ENCODE measurements at regions not wholly inside any gene's neighbourhood (a gene's known extent, or its start where the extent isn't known, plus 50 kb on each side); places are given as distances from the start of the nearest gene placed in this dataset.
"Not testable (repeated sequence)": the region's sequence is repeated elsewhere in the genome, so short reads cannot be mapped to it uniquely, and the experiment has no call there.

GRCh38 chr14:101628975-101629374, 67.7 kb downstream of the DIO3 start:
- no peaks in the 10 kb centered on the region for H4K20me1 ChIP-seq (ENCODE audit: insufficient read depth, low read length)
- no peaks in the 10 kb centered on the region for H3K36me3 ChIP-seq (ENCODE audit: insufficient read depth, low read length)
- H3K9me3 ChIP-seq (ENCODE audit: insufficient read depth, low read length, severe bottlenecking), result no peaks in the 10 kb centered on the region
- DNase-seq, result no peak
- no peak for TF ChIP-seq EZH2 (IDR thresholded peaks at IDR 0.05; ENCODE audit: borderline replicate concordance, low read depth, low read length, severe bottlenecking)
- TF ChIP-seq CTCF (IDR thresholded peaks at IDR 0.05; ENCODE audit: borderline replicate concordance, extremely low read depth, low read length, poor library complexity, severe bottlenecking), result no peak
- peaks cover 13% of the 10 kb centered on the region for H3K4me1 ChIP-seq (ENCODE audit: insufficient read depth, low read length)
- H3K27ac ChIP-seq (ENCODE audit: low read length), result no peak overlapping the region
- no peak overlapping the region for H3K9ac ChIP-seq (ENCODE audit: low read depth, low read length)
- H3K4me2 ChIP-seq (ENCODE audit: insufficient read depth, low read length), result no peak overlapping the region
- no peak overlapping the region for H3K4me3 ChIP-seq (ENCODE audit: low read depth in 1 of 2, low read length in 2 of 2)
- H3K27me3 ChIP-seq (ENCODE audit: insufficient read depth, low read length, poor library complexity), result peaks cover 7% of the 10 kb centered on the region
- no peaks in the 10 kb centered on the region for H3K79me2 ChIP-seq (ENCODE audit: insufficient read depth, low read length)
- ATAC-seq (ENCODE audit: insufficient read depth, low read depth), result no peak
- H2AFZ ChIP-seq (ENCODE audit: low read depth, low read length), result no peak overlapping the region

GRCh38 chr14:101630056-101630965, 69.0 kb downstream of the DIO3 start:
- H3K79me2 ChIP-seq (ENCODE audit: insufficient read depth, low read length), result no peaks in the 10 kb centered on the region
- no peak for TF ChIP-seq EZH2 (IDR thresholded peaks at IDR 0.05; ENCODE audit: borderline replicate concordance, low read depth, low read length, severe bottlenecking)
- no peak for TF ChIP-seq CTCF (IDR thresholded peaks at IDR 0.05; ENCODE audit: borderline replicate concordance, extremely low read depth, low read length, poor library complexity, severe bottlenecking)
- H2AFZ ChIP-seq (ENCODE audit: low read depth, low read length), result no peak overlapping the region
- no peak for DNase-seq
- no peak overlapping the region for H3K4me3 ChIP-seq (ENCODE audit: low read depth in 1 of 2, low read length in 2 of 2)
- no peak overlapping the region for H3K4me2 ChIP-seq (ENCODE audit: insufficient read depth, low read length)
- no peak overlapping the region for H3K27ac ChIP-seq (ENCODE audit: low read length)
- H3K9ac ChIP-seq (ENCODE audit: low read depth, low read length), result no peak overlapping the region
- no peaks in the 10 kb centered on the region for H3K9me3 ChIP-seq (ENCODE audit: insufficient read depth, low read length, severe bottlenecking)
- no peak for ATAC-seq (ENCODE audit: insufficient read depth, low read depth)
- H3K4me1 ChIP-seq (ENCODE audit: insufficient read depth, low read length), result peaks cover 19% of the 10 kb centered on the region
- H3K36me3 ChIP-seq (ENCODE audit: insufficient read depth, low read length), result no peaks in the 10 kb centered on the region
- H4K20me1 ChIP-seq (ENCODE audit: insufficient read depth, low read length), result no peaks in the 10 kb centered on the region
- H3K27me3 ChIP-seq (ENCODE audit: insufficient read depth, low read length, poor library complexity), result peaks cover 7% of the 10 kb centered on the region

- no peak for TF ChIP-seq EZH2 (IDR thresholded peaks at IDR 0.05; ENCODE audit: borderline replicate concordance, low read depth, low read length, severe bottlenecking)
- TF ChIP-seq CTCF (IDR thresholded peaks at IDR 0.05; ENCODE audit: borderline replicate concordance, extremely low read depth, low read length, poor library complexity, severe bottlenecking), result no peak
- H3K27ac ChIP-seq (ENCODE audit: low read length), result no peak overlapping the region
- H4K20me1 ChIP-seq (ENCODE audit: insufficient read depth, low read length), result no peaks in the 10 kb centered on the region
- H3K9me3 ChIP-seq (ENCODE audit: insufficient read depth, low read length, severe bottlenecking), result no peaks in the 10 kb centered on the region
- H3K4me1 ChIP-seq (ENCODE audit: insufficient read depth, low read length), result peaks cover 19% of the 10 kb centered on the region
- no peak for DNase-seq
- H3K4me3 ChIP-seq (ENCODE audit: low read depth in 1 of 2, low read length in 2 of 2), result no peak overlapping the region
- H3K79me2 ChIP-seq (ENCODE audit: insufficient read depth, low read length), result no peaks in the 10 kb centered on the region
- H3K27me3 ChIP-seq (ENCODE audit: insufficient read depth, low read length, poor library complexity), result peaks cover 7% of the 10 kb centered on the region
- H3K9ac ChIP-seq (ENCODE audit: low read depth, low read length), result no peak overlapping the region
- no peak overlapping the region for H3K4me2 ChIP-seq (ENCODE audit: insufficient read depth, low read length)
- no peak overlapping the region for H2AFZ ChIP-seq (ENCODE audit: low read depth, low read length)
- ATAC-seq (ENCODE audit: insufficient read depth, low read depth), result no peak
- no peaks in the 10 kb centered on the region for H3K36me3 ChIP-seq (ENCODE audit: insufficient read depth, low read length)
These were observed 69.9 kb downstream of the DIO3 start for GRCh38 chr14:101631199-101631598.

- not testable (repeated sequence) for H3K4me3 ChIP-seq (ENCODE audit: low read depth in 1 of 2, low read length in 2 of 2); H3K36me3 ChIP-seq (ENCODE audit: insufficient read depth, low read length); H3K9me3 ChIP-seq (ENCODE audit: insufficient read depth, low read length, severe bottlenecking); ATAC-seq (ENCODE audit: insufficient read depth, low read depth); DNase-seq; H3K4me2 ChIP-seq (ENCODE audit: insufficient read depth, low read length); H3K9ac ChIP-seq (ENCODE audit: low read depth, low read length); H4K20me1 ChIP-seq (ENCODE audit: insufficient read depth, low read length); H3K79me2 ChIP-seq (ENCODE audit: insufficient read depth, low read length); H2AFZ ChIP-seq (ENCODE audit: low read depth, low read length); H3K27me3 ChIP-seq (ENCODE audit: insufficient read depth, low read length, poor library complexity); H3K27ac ChIP-seq (ENCODE audit: low read length)
- H3K4me1 ChIP-seq (ENCODE audit: insufficient read depth, low read length), result peaks cover 19% of the 10 kb centered on the region
These were observed 70.7 kb downstream of the DIO3 start for GRCh38 chr14:101631970-101632369.

Measured in DND-41 (cell line).